Stimulated activated effector memory CD8-positive, alpha-beta T cell treated with anti-CD3 and anti-CD28 coated beads, Interleukin-12 subunit alpha, Interleukin-12 subunit beta, amount 100 ng/mL, for 72 hours (primary cell): ENCODE measurements at regions not wholly inside any gene's neighbourhood (a gene's known extent, or its start where the extent isn't known, plus 50 kb on each side); places are given as distances from the start of the nearest gene placed in this dataset.

Source experiments
- ATAC-seq: fragments of 150-1000 bp; cut with Tn5 transposase; 2 replicates; pipeline ENCODE4 v1.10.0; 2021
- DNase-seq, 2 donors: peaks; one replicate each; pipeline ENCODE4 v3.0.0; 2021 to 2022; ENCODE audit warnings: low spot score in 2 of 2
- H3K27ac Mint-ChIP-seq: one replicate; pipeline ENCODE4 v1.8.0; 2022; ENCODE audit warnings: mild to moderate bottlenecking, mixed read lengths
- H3K36me3 Mint-ChIP-seq: one replicate; pipeline ENCODE4 v1.8.0; 2022; ENCODE audit warnings: mild to moderate bottlenecking, mixed read lengths
- H3K4me1 Mint-ChIP-seq: one replicate; pipeline ENCODE4 v1.8.0; 2022; ENCODE audit warnings: mixed read lengths
- H3K4me3 Mint-ChIP-seq: one replicate; pipeline ENCODE4 v1.8.0; 2022; ENCODE audit warnings: mild to moderate bottlenecking, mixed read lengths
- H3K9me3 Mint-ChIP-seq: one replicate; pipeline ENCODE4 v1.8.0; 2022; ENCODE audit warnings: mixed read lengths

DNA sequence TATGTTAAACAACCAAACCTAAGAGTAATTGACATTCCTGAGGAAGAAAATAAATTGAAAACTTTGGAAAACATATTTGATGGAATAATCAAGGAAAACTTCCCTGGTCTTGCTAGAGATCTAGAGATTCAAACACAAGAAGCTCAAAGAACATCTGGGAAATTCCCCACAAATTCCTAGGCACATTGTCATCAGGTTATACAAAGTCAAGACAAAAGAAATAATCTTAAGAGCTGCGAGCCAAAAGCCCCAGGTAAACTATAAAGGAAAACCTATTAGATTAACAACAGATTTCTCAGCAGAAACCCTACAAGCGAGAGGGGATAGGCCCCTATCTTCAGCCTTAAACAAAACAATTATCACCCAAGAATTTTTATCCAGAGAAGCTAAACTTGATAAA lies 1082.0 kb upstream of the IGFBP7 start:
- no peak for ATAC-seq
- Mint-ChIP-seq H3K27ac (no peak overlapping the region), H3K4me1 (no peaks in the 10 kb centered on the region), H3K36me3 (no peaks in the 10 kb centered on the region), H3K9me3 (peaks cover 30% of the 10 kb centered on the region), H3K4me3 (no peak overlapping the region)
- DNase-seq = no peak

DNA sequence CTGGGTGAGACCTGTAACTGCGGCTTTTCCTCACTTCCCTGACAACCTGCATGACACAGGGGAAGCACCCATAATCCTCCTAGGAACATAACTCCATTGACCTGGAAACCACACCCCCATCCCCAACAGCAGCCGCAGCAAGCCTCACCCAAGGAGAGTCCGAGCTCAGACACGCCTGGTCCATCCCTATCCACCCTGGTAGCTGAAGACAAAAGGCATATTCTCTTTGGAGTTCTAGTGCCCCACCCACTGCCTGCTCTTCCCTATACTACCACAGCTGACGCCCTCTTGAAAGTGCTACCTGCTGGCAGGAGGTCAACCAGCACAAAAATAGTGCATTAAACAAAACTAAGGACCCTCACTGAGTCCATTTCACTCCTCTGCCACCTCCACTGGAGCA lies 1080.9 kb upstream of the IGFBP7 start:
- no peak for DNase-seq
- Mint-ChIP-seq H3K9me3 (peaks cover 28% of the 10 kb centered on the region), H3K36me3 (no peaks in the 10 kb centered on the region), H3K4me1 (no peaks in the 10 kb centered on the region), H3K27ac (no peak overlapping the region), H3K4me3 (no peak overlapping the region)
- no peak for ATAC-seq

DNA sequence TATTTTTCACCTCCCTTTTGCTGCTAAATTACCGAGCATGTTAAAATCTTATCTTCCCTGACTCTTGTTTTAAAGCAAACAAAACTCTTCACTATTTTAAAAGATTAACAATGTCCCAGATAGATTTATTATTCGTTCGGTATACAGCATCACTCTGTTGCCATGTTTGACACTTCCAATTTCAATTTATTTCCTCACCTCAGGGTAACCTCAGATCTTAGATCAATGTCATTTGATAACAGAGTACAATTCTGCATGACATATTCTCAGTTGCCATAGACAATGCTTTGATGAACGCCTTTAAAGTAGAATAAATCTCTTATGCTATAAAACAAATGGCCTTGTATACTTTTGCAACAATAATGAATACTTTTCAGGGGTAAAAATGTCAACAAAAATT lies 1078.1 kb upstream of the IGFBP7 start:
- H3K9me3 Mint-ChIP-seq = peaks cover 30% of the 10 kb centered on the region
- no peaks in the 10 kb centered on the region for H3K4me1 Mint-ChIP-seq
- no peaks in the 10 kb centered on the region for H3K36me3 Mint-ChIP-seq
- ATAC-seq (no peak), DNase-seq (no peak)
- no peak overlapping the region for H3K4me3 Mint-ChIP-seq
- no peak overlapping the region for H3K27ac Mint-ChIP-seq

DNA sequence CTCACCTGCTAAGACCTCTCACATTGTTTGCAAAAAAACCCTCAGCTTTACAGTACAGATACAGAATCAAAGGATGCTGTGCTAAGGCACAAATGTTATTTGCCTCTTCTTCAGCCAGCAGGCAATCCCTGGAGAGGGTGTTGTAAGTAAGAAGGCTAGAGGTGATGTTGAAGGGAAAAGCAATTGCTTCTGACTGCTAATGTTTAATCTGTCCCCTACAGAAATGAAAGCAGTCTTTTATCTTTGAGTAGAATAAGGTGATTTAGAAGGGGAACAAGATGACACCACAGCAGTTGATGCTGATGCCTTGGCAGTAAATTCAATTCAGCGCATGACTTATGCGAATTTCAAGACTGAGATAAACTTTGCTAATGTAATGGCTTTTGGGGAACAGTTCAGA lies 1064.8 kb upstream of the IGFBP7 start:
- Mint-ChIP-seq H3K4me1 (no peaks in the 10 kb centered on the region), H3K9me3 (peaks cover 21% of the 10 kb centered on the region), H3K4me3 (no peak overlapping the region), H3K27ac (no peak overlapping the region), H3K36me3 (no peaks in the 10 kb centered on the region)
- ATAC-seq (no peak), DNase-seq (no peak)

DNA sequence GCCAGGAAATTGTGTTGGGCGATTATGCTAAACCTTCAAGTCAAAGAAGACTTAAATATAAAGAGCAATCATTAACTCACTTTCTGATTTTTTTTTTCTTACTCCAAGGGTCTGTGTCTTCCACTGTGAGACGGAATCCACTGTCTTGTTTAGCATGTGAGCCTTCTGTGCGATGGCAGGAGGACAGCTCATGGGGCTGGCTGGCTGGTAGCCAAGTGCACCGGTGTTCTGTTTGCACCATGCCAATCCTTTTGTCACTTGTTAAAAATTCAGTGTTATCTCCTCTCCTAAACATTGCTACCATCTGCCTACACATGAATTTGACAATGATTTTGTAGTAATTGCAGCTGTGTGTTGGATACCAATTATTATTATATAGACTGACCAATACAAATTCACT lies 1056.3 kb upstream of the IGFBP7 start:
- Mint-ChIP-seq H3K4me1 (no peaks in the 10 kb centered on the region), H3K9me3 (peaks cover 24% of the 10 kb centered on the region), H3K36me3 (no peaks in the 10 kb centered on the region), H3K4me3 (no peak overlapping the region), H3K27ac (no peak overlapping the region)
- ATAC-seq (no peak), DNase-seq (no peak)

DNA sequence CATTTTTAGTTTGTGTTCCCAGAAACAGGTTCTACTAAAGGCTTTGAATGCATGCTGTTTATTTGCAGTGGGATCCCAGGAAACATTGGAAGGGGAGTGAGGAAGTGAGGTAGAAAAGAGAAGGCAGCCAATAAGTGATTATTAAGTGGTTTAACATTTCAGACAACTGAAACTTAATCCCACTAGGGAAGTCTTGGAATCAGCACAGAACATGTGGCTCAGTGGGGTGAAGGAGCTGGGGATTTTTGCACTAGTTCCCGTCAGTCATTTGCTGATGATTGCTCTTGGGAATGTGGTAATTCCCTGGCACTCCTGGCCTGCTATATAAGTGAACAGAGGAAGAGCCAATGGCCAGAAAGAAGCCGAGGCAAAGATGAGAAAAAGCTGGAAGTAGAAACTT lies 1053.0 kb upstream of the IGFBP7 start:
- Mint-ChIP-seq H3K4me1 (no peaks in the 10 kb centered on the region), H3K36me3 (no peaks in the 10 kb centered on the region), H3K4me3 (no peak overlapping the region), H3K9me3 (peaks cover 17% of the 10 kb centered on the region), H3K27ac (no peak overlapping the region)
- ATAC-seq = no peak
- DNase-seq = no peak

DNA sequence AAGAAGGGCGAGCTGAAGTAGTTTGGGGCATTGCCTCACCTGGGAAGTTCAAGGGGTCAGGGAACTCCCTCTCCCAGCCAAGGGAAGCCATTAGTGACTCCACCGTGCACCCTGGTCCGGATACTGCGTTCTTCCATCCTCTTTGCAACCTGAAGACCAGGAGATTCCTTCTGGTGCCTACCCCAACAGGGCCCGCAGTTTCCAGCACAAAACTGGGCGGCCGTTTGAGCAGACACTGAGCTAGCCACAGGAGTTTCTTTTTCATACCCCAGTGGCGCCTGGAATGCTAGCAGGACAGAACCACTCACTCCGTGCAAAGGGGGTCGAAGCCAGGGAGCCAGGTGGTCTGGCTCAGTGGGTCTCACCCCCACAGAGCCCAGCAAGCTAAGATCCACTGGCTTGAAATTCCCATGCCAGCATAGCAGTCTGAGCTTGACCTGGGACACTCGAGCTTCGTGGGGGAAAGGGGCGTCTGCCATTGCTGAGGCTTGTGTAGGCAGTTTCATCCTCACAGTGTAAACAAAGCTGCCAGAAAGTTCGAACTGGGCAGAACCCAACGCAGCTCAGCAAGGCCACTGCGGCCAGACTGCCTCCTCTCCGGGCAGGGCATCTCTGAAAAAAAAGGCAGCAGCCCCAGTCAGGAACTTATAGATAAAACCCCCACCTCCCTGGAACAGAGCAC lies 1039.4 kb upstream of the IGFBP7 start:
- Mint-ChIP-seq H3K9me3 (peaks cover 29% of the 10 kb centered on the region), H3K36me3 (no peaks in the 10 kb centered on the region), H3K4me1 (no peaks in the 10 kb centered on the region), H3K4me3 (no peak overlapping the region), H3K27ac (no peak overlapping the region)
- no peak for DNase-seq
- ATAC-seq = no peak

DNA sequence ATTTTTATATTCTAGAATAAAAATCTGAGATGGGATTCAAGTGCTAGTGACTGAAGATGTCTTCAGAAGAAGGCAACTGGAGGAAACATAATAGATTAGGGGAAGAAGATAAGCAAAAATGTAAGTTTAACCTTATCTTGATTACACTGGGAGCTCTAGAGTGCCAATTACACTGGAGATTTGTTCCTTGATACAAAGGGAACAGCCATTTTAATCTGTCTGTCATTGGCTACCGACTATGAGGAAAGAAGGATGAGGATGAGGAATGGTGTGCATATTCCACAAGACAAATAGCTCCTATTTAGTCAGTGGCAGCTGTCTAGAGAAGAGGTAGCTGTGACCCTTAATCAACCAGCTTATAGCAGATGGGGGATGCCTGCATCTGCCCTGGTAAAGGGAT lies 1034.5 kb upstream of the IGFBP7 start:
- H3K36me3 Mint-ChIP-seq = no peaks in the 10 kb centered on the region
- H3K27ac Mint-ChIP-seq = no peak overlapping the region
- no peak overlapping the region for H3K4me3 Mint-ChIP-seq
- DNase-seq (no peak), ATAC-seq (no peak)
- H3K4me1 Mint-ChIP-seq = no peaks in the 10 kb centered on the region
- peaks cover 27% of the 10 kb centered on the region for H3K9me3 Mint-ChIP-seq

DNA sequence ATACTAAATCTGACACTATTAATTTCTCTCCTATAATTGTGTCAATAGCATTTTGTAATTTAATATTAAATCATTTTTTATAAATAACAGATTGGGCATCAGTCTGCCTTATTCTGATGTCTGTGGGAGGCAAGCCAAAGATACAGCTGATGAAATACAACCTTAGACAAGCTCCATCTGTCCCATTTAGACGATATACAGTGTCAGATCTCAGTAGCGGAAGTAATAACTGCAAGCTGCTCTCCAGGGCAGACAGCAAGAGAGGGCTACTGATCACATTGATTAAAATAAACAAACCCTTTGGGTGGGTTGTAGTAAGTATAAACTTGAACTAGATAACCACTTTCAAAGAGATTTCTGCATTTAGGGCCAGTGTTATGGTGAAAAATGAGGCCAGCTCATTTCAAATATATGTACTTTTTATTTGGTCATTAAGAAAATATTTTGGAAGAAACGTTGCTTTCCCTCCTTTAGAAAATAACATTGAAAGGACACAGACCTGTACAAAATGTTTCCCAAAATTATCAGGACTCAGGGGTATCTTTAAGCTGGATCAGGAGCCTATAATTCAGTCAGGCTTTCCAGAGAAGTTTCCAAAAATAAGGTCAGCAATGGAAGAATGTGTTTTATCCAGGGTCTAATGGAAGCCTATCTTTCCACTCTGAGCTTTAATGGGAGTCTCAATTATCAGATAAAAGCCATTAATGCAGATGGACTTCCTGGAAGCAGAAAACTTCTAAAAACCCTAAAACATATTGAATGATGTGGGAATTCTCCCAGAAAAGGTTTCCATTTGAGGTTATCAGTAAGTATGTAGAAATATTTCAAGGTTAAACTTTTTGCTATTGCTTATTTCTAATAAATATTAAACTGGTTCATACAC lies 1028.8 kb upstream of the IGFBP7 start:
- Mint-ChIP-seq H3K27ac (no peak overlapping the region), H3K4me3 (no peak overlapping the region), H3K4me1 (no peaks in the 10 kb centered on the region), H3K9me3 (peaks cover 21% of the 10 kb centered on the region), H3K36me3 (no peaks in the 10 kb centered on the region)
- ATAC-seq (no peak), DNase-seq (no peak)

DNA sequence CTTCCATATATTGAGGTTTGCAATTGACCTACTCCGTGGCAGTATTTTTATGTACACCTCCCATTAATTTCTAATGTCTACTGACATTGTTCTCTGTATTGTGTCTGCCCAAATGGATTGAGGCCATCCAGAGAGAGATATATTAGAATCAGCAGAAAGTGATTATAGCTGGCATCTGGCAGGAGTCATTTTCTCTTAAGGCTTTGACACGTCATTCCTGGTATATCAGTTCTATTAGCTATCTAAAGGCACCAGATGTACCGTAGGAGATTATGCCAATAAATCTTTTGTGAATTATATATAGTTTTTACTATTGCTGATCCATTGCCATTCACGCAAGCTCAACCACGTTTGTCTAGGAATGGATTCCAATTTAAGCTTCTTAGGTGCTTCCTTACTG lies 1026.4 kb upstream of the IGFBP7 start:
- Mint-ChIP-seq H3K27ac (no peak overlapping the region), H3K4me3 (no peak overlapping the region), H3K36me3 (no peaks in the 10 kb centered on the region), H3K4me1 (no peaks in the 10 kb centered on the region), H3K9me3 (peaks cover 9% of the 10 kb centered on the region)
- ATAC-seq = no peak
- DNase-seq = no peak

DNA sequence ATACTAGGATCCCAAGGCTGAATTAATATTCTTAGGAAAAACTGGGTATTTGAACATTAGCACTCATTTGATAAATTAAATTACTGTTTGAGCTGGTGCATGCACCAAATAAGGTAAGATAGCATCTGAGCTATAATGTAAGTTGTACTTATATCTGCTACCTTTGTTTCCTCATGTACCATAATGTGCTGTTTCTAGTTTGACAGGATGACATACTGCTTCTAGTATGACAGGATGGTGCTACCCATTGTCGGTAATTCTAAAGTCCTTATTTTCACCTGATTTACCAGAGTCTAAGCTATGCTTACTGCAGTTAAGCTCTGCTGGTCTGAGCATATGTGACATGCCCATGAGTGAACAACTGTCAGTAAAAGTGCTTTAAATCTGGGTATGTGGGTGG lies 1017.5 kb upstream of the IGFBP7 start:
- H3K27ac Mint-ChIP-seq = no peak overlapping the region
- ATAC-seq (no peak), DNase-seq (no peak)
- H3K36me3 Mint-ChIP-seq = no peaks in the 10 kb centered on the region
- no peaks in the 10 kb centered on the region for H3K4me1 Mint-ChIP-seq
- peaks cover 5% of the 10 kb centered on the region for H3K9me3 Mint-ChIP-seq
- H3K4me3 Mint-ChIP-seq = no peak overlapping the region

DNA sequence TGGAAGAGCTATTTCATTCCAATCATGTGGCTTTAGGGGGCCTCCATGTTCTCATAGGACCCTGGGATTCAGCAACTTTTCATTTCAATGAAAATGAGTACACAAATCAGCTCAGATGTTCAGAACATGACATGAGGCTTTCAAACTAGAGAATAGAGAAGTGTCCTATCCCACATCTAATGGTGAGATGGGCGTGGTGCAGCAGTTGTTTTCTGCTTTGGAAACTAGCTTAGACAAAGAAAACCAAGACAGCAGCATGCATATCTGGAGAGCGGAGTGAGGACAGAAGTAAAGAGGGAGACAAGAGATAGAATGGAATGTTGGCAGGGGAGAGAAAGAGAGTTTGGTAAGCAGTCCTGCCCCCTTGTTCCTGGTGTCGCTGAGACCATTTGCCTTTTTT lies 1009.1 kb upstream of the IGFBP7 start:
- Mint-ChIP-seq H3K9me3 (peaks cover 17% of the 10 kb centered on the region), H3K4me1 (no peaks in the 10 kb centered on the region), H3K4me3 (no peak overlapping the region), H3K36me3 (no peaks in the 10 kb centered on the region), H3K27ac (no peak overlapping the region)
- DNase-seq (no peak), ATAC-seq (no peak)

DNA sequence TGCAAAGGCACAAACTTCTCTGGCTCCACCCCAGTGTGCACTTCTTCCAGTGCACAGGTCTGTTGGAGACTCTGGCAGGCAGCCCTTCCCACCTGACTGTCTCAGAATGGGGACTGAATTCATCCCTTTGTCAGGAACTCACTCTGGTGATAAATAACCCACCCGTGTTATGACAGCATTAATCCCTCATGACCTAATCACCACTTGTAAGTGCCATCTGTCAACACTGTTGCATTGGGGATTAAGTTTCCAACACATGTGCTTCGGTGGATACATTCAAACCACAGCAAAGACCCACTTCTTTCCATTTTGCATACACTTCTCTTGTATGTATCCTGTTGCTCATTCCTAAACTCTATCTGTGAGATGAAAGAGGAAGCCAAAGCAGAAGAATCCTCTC lies 1002.9 kb upstream of the IGFBP7 start:
- Mint-ChIP-seq H3K9me3 (peaks cover 16% of the 10 kb centered on the region), H3K4me3 (no peak overlapping the region), H3K27ac (no peak overlapping the region), H3K4me1 (no peaks in the 10 kb centered on the region), H3K36me3 (no peaks in the 10 kb centered on the region)
- ATAC-seq (no peak), DNase-seq (no peak)

DNA sequence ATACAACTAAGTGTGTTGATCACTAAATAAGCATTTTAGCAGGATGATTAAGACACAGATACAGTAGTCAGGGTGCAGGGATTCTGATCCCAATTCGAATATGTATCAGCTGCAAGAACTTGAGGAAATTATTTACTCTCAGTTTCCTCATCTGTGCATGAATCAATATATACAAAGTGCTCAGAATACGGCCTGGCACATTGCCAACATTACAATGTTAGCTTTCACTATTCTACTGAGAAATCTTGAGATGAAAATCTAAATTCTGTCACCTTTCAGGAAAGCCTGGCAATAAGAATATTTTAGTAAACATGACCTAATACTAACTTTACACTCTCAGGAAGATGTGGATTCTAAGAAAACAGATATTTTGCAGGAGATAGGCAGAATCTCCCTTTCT lies 1001.6 kb upstream of the IGFBP7 start:
- H3K36me3 Mint-ChIP-seq = no peaks in the 10 kb centered on the region
- H3K4me3 Mint-ChIP-seq = no peak overlapping the region
- no peak for ATAC-seq
- H3K4me1 Mint-ChIP-seq = no peaks in the 10 kb centered on the region
- H3K9me3 Mint-ChIP-seq = peaks cover 13% of the 10 kb centered on the region
- DNase-seq = no peak
- no peak overlapping the region for H3K27ac Mint-ChIP-seq

DNA sequence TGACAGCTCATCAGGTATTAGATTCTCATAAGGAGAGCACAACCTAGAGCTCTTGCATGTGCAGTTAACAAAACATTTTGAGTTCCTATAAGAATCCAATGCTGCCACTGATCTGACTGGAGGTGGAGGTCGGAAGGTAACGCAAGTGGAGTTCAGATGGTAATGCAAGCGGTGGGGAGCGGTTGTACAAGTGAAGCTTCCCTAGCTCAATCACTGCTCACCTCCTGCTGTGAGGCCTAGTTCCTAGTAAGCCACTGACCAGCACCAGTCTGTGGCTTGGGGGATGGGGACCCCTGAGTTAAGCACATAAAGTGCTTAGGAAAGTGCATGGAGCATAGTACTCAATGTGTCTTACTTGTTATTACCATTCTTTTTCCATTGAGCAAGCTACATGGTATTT lies 983.2 kb upstream of the IGFBP7 start:
- DNase-seq (no peak), ATAC-seq (no peak)
- Mint-ChIP-seq H3K4me1 (no peaks in the 10 kb centered on the region), H3K9me3 (peaks cover 8% of the 10 kb centered on the region), H3K4me3 (no peak overlapping the region), H3K36me3 (no peaks in the 10 kb centered on the region), H3K27ac (no peak overlapping the region)

DNA sequence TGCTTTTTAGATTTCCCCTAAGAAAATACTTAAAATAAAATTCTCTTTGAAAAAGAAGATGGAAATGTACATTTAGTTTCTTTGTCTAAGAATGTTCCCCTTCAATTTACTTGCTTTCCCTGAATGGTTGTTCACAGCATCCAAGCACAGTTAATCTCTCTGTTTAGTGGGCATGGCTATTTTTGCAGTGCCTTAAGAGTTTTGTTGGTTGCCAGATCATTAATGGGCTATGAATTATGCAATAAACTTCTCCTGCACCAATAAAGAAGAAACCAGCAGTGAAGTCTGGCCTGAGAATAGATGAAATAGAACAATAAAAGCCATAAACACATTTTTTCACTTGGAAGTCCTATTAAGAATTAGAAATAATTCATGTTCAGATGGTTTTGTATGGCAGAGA lies 980.4 kb upstream of the IGFBP7 start:
- Mint-ChIP-seq H3K4me1 (no peaks in the 10 kb centered on the region), H3K27ac (no peak overlapping the region), H3K9me3 (peaks cover 8% of the 10 kb centered on the region), H3K36me3 (no peaks in the 10 kb centered on the region), H3K4me3 (no peak overlapping the region)
- DNase-seq = no peak
- ATAC-seq = no peak
